NCI-H2081 (cell line): ENCODE measurements at regions not wholly inside any gene's neighbourhood (a gene's known extent, or its start where the extent isn't known, plus 50 kb on each side); places are given as distances from the start of the nearest gene placed in this dataset.

Experiments used
- DNase-seq, 2 experiments: peaks; one replicate each; lab custom pipeline; 2025; lab: John Stamatoyannopoulos, UW

DNA sequence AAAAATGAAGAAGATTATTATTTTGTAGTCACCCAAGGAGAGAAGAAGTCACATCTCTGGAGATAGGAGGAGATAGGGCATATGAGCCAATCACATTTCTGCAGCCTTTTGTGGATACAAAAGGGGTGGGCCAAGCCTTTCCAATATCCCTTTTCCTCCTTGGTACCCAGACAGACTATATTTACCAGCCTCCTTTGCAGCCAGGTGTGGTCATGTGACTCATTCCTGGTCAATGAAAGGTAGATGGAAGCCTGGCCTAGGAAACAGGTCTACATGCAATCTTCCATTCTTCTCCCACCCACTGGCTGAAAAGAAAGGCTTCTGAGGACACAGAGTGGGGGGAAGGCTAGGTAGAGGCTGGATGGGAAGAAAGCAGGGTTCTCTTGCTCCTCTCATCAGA lies 58.1 kb upstream of the ERG start:
- DNase-seq, result no peak

DNA sequence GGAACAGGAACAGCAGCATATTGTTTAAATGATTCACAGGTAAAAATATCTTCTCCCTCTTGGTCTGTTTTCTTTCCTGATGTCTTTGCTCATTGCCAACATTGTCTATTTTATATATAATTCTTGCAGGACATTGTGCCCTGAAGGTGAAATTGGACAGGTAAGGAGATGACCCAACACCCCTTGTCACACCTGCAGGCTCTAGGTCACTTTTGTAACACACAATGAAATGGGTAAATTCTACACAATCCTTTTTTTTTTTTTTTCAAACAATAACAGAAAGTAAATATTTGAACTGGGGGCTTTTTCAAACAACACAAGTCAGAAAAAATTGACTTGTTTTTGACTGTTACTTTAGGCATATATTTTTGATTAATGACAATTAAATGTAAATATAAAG lies 62.9 kb upstream of the ERG start:
- DNase-seq, result no peak

DNA sequence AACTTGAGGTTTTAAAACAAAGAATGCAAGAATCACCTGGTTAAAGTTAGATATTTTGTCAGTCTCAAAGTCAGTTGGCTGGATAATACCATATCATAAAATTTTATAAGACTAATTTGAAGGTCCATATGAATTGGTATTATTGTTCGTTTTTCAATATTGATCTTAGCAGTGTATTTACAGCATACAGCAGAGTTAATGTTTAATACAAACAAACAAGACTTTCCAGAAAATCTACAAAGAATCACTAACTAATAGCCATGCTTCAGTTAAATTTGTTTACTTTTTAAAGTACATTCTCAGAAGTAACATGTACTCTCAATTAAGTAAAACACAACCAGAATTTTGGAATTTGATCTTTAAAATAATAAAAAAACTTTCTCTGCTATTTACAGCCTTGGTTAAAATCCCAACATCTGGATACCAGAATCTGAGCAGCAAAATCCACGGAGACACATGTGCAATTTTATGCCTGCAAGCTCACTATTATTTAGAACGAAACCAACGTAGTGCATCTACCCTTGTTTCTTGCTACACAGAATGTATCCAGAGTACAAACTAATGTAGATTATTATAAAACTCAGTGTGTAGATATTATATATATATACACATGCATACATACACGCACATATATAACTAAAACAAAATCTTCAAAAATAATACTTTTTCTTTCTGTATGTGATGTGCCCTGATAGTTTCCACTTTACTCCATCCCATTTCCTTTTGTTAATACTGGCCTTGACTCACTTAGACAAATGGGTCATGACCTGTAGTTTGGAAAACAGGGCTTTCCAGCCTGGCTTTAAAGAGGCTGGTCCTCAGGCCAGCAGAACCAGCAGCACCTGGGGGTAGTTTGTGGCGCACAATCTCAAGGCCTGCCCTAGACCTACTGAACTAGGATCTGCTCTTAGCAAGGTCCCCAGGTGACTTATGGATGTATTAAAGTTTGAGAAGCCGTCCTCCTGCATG lies 63.6 kb upstream of the ERG start:
- no peak for DNase-seq

DNA sequence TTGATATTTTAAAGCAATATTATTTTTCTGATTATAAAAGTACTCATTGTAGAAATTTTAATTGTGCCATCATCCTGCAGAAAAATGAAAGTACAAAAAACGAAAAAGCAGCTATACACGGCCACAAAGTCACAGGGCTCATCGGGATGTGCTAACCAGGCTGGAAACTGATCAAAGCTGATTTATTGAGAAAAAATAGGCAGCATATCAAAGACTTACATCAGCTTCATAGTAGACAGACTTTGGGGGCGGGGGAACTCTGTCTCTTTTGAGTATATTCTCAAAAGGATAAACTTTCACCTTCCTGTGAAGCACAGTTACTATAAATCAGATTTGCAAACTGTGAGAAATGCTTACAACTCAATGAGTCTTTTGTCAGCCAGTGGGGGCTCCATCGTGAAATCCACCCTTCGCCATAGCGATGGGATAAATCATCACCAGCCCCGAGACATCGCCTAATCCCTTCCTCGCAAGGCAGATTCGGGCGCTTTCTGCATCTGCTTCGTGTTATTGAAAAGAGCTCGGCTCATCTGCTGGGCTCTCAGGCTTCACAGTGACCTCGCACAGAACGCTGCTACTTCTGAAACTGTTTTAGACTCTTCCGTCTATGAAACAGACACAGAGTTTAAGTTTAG lies 69.2 kb upstream of the ERG start:
- DNase-seq, result no peak

DNA sequence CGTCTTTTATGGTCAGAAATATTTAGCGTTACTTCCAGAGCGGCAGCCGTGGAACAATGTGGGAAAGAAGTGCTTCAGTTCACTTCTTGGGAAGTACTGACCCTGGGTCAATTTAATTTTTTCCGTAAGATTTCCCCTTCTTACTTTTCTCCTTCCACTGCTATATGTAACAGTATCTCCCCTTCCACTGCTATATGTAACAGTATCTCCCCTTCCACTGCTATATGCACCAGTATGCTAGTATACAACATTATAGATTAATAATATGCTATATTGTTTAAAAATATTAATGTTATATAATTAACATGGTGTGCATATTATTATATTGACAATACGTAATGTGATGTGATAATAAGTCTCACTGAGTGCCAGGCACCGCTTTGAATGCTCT lies 69.7 kb upstream of the ERG start:
- no peak for DNase-seq

DNA sequence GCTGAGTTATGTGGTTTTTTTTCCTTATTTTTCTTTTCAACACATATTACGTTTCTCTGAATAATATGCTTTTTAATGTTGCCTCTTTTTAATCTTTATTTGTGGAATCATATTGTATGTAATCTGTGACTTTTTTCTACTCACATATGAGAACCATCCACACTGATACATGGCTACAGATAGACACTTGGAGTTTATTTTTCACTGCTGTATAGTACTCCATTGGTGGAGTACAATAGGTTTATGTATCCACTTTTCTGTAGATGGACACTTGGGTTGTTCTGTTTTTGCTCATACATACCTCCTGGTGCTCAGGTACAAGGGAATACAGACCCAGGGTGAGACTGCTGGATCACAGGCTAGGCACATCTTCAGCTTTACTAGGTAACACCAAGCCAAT lies 71.5 kb upstream of the ERG start:
- no peak for DNase-seq

DNA sequence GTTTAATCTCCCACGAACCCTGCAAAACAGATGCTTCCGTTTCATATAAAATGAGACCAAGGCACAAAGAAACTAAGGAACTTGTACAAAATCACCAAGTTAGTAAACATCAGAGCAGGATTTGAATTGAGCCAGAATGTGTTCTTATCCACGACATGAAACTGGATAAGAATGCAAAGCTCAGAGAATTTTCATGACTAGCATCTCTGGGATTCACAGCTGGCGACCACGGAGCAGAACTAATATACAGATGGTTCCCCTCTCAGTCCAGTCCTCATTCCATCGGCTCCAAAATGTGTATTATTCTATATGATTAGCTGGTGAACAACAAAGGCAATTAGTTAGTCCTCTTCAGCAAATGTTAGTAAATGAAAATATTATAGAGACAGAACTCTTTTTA lies 72.3 kb upstream of the ERG start:
- DNase-seq, result no peak

DNA sequence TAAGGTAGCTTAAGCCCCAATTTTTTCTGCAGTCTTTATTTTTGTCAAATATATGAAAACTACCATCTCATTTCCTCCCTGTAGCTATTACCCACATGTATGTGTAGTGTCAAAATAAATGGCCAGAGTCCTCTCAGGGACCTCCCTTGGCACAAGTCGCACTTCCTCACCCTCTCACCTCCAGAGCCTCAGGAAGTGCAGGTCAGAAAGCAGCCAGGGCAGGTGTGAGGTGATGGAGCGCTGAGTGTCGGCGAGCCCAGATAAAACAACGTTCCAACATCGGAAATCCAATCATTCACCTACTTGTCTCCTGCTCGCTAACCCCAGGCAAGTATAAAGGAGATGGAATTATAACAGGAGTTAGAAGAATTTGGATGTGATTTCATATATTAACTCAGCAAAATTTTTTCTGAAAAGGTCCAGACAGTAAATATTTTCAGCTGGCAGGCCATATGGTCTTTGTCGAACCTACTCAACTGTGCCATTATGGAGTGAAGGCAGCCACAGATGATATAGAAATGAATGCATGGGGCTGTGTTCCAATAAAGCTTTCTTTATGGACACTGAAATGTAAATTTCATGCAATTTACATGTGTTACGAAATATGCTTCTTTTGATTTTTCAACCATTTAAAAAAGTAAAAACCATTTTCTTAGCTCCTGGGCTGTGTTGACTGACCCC lies 76.8 kb upstream of the ERG start:
- no peak for DNase-seq

DNA sequence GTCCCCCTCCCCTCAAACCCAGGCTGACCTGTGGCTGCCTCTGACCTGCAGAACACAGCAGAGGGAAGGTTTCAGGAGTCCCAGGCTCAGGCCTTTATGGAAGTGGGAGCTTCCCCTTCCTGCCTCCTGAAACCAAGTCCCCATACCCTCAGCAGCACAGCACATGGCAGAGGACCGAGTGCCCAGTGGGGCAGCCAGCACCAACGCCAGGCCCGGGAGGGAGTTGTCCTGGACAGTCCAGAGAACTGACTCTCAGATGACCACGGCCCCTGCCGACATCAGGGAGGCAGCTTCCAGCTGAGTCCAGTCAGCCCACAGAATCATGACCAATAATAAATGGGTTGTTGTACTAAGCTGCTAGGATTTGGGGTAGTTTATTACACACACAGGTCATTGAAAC lies 79.6 kb upstream of the ERG start:
- DNase-seq, result no peak

DNA sequence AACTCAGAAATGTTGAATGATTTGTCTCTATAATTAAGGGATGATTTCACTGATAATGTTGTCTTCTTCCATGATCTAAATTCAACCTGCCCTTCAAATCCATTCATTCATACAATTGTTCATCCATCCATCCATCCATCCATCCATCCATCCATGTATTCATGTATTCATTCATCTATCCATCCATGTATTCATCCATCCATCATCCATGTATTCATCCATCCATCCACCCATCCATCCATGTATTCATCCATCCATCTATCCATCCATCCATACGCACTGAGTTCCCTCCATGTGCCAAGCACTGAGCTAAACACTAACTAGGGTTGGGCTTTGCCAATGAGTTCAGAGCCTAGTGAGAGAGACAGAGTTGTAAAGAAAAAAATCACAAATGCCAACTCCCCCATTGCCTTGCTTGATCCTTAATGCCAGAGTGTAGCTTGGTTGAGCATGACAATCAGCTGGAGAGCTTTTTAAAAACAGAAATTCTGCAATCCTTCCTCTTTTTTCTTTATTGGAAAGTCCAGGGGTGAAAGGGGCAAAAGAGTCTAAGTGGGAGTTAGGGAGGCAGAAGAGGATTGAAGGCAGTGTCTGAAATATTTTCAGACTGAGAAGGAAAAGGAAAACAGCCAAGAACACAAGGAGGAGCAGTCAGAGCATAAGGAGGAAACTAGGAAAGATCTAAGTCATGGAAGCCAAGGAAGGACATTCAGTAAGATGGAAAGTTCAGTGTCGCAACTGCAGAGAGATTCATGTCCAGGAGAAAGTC lies 92.4 kb upstream of the ERG start:
- no peak for DNase-seq

DNA sequence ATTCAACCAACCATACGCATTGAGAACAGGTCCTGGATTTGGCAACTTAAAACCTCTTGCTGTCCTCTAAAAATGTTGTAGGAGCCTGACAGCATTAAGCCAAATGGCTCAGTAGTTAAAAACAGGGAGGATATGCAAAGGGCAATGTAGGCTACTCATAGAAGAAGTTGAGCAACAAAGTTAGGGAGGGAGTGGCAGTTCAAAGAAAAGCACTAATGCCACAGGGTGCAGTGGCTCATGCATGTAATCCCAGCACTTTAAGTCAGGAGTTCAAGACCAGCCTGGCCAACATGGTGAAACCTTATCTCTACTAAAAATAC lies 92.9 kb upstream of the ERG start:
- no peak for DNase-seq

DNA sequence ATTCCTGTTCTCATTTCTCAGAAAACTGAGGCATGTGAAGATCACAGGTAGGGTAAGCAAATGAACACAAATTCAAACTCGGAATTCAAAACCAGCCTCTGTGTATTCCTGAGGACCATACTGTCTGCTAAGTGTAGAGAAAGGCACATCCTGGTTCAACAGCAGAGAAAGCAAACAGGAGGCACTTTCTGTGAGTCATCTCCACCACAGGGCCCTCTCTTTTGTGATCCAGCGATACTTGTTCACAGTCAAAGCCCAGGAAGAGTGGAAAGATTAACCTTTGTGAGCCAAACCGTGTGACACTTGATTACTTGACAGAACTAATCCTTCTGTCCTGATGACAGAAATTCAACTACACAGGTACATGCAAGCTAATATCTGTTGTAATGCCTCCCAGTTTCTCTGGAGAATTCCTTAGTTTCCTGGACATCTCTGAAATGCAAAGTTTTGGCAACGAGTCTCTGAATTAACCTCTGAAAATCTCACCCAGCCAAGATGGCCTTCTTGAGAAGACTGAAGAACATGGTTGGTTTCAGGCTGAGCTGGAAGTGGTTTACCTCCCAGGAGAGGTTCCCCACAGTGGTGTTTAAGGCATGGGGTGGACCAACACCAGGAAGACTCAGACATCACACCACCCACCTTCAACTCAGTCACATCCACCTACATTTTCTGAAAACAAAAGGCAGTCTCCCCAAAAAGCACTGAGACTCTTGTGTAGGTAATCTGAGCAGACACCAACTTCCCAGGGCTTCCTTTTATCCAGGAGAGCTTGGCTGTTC lies 98.2 kb upstream of the ERG start:
- no peak for DNase-seq

DNA sequence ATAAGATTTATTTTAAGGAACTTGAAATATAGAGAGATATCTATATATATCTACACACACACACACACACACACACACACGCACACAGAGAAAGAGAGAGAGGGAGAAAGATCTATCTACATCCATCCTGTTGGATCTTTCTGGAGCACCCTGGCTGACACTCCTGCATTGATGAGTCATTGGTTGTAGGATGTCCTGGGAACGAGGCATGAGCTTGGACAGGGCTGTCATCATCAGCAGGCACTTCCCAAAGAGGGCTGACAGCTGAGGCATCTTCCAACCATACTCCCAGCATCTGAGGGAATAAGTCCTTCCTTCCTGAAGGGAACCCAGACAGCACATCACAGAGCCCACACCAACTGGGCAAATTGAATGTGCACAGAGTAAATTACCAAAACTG lies 99.1 kb upstream of the ERG start:
- no peak for DNase-seq

DNA sequence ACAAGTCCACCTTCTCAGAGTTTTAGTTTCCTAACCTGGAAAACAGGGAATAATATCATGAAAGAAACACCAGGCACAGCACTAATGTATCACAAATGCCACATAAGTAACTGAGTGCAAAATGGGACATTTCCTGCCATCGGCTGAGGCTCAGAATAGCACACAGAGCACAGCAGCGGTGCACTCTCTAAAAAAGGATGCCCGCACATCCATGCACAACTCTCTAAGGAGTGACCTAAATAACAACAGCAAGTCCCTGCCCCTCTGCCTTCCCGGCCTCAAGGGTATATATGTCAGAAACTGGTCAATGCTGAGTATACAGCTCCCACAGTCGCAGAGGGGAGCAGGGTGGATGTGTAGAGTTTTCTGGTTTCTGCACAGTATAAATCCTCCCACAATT lies 100.1 kb upstream of the ERG start:
- no peak for DNase-seq

DNA sequence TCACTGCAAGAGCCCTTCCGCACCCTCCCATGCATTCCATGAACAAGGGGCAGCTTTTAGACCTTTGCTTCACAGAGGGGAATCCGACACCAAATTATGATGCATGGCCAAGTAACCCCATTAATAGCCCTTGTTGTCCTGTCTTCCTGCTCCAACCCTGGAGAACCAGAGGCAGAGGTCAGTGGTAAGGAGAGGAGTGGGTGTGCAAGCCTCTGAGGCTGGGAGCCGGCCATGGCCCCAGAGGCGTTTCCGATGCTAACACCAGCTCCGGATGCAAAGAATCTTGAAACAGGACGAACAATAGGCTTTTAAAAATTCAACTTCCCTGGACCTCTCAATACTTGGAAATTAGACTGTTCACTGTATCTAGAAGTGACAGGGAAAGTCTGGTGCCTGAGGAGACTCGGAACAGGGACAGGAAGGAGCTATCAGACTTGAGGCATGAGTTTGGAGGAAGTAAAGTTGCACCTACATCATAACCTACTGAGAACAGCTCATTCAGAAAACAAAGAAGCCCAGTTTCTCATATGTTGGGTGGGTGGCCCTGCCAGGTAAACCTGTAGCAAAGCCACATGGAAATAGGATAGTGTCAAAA lies 101.2 kb upstream of the ERG start:
- no peak for DNase-seq

DNA sequence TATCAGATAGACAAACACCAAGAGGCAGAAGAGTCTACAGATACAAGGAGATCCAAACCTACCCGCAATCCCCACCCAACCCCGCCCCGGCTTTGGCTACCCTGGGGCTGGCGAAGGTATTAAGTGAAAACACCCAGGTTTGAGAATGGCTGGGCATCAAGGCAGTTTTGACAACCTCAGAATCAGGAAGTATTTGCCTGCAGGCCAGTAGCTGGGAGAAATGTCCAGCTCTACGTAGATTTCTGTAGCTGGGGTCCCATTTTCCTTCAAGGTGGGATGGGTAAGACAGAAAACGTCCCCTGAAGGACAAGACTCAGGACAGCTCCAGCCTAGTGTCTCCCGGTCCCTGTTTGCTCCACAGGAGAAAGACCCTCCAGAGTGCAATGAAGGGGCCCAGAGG lies 101.8 kb upstream of the ERG start:
- no peak for DNase-seq

DNA sequence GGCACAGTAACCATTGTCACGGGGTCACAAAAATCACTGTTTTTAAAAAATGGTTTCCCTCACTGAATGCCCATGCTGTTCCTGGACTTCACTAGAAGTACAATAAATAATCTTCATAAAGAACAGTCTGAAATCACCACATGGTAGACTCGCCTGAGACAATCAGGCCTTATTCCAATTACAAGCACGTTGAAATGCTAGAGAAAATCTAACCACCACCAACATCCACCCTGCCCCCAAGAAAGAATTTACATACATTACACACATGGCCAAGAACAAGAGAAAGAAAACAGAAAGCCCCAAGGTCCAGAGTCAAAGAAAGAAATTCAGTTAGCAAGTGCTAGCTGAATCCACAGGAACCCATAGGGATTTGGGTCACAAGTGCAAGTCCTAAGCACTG lies 107.0 kb upstream of the ERG start:
- DNase-seq, result no peak

DNA sequence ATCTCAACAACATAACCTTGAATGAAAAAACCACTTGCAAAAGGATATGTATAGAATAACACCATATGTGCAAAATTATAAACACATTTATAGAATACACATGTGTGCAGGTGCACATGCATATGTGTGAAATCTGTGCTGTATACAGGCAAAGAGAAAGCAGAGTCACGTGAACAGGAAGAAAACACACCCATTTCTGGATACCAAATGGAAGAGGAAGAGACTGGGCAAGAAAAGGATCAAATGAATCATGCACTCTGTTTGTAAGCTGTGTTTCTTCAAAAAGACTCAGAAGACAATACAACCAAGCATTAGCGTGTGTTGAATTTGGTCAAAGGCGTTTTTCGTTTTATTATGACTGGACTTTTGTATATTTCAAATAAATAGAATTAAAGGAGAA lies 111.3 kb upstream of the ERG start:
- DNase-seq, result no peak

DNA sequence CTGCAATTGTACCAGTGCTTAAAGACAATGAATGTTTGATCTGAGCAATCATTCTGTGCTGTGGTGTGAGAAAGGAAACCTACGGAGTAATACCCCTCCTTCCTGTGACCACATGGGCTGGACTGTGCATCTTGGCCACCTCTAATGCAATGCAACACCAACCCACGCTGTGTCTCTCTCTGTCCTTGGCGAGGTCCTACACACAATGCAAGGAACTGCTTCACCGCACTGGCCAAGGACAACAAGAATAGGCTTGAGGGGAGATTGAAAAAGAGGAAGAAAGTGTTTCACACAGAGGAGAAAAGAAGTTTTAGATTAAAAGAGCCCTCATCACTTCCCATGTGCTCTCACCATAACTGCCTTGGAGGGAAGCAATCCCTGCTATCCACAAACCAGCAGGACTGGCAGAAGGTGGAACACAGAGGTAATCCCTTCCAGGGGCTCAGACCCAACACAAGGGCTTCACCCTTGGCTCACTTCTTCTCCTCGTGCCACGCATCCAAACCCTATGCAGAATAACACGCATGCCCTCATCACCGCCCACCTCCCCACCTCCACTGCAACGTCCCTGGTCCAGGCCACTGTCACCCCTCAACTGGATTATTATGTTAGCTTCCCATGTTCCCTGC lies 112.5 kb upstream of the ERG start:
- no peak for DNase-seq

DNA sequence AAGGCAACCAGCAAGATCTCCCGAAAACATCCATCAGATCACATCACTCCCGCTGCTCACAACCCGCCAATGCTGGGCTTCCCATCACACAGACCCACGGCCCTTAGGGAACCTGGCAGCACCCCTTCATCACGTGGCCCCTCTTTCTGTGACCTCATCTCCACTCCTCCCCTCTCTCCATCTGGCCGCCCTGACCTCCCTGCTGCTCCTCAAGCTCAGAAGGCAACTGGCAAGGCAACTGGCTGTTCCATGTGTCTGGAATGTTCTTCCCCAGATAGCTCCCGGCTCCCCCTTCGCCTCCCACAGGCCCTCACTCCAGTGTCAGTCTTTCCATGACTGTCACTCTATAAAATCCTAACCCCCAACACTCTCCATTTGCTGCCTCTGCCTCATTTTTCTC lies 113.0 kb upstream of the ERG start:
- no peak for DNase-seq

DNA sequence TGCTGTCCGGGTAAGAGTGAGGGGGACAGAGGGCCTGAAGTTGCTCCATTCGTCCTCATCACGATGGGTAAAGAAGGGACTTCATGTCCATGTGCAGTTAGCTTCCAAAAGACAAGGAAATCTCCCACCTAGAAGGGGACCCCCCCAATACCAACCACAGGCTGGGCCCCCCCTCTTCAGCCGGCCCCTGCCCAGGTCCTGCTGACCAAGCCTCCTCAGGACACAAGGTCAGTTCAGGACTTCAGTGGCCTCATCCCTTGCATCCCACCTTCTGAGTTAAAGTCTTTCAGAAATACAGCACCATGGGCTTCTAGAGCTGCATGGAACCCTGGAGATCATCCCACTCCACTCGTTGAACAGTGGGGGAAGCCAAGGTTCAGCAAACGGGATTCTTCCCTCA lies 115.4 kb upstream of the ERG start:
- DNase-seq, result no peak
